ENCODE measurements at regions not wholly inside any gene's neighbourhood (a gene's known extent, or its start where the extent isn't known, plus 50 kb on each side); places are given as distances from the start of the nearest gene placed in this dataset.
A peak's percentile ranks its signal among the peaks of the same experiment; 100 is the strongest.

GRCh38 chr5:8289779-8290178 is 420.8 kb downstream of the MTRR start:
- Mint-ChIP-seq H3K4me1 (no peaks in the 10 kb centered on the region), H3K36me3 (no peaks in the 10 kb centered on the region), H3K4me3 (no peak overlapping the region), H3K27me3 (peaks cover 0 to 4% (median 0%) of the 10 kb centered on the region in 5 donors), H3K9me3 (peaks cover 0 to 26% (median 7%) of the 10 kb centered on the region in 9 donors), H3K27ac (no peak overlapping the region)
- DNase-seq (no peak), ATAC-seq (no peak)
- POLR2A ChIA-PET = no interaction called here

- H3K9me3 Mint-ChIP-seq = peaks cover 0 to 30% (median 7%) of the 10 kb centered on the region in 9 donors
- no peaks in the 10 kb centered on the region for H3K36me3 Mint-ChIP-seq
- POLR2A ChIA-PET = no interaction called here
- DNase-seq (no peak), ATAC-seq (no peak)
- no peak overlapping the region for H3K27ac Mint-ChIP-seq
- no peak overlapping the region for H3K4me3 Mint-ChIP-seq
- H3K27me3 Mint-ChIP-seq = peaks cover 0 to 4% (median 0%) of the 10 kb centered on the region in 5 donors
- no peaks in the 10 kb centered on the region for H3K4me1 Mint-ChIP-seq
Measured at GRCh38 chr5:8290721-8291120, 421.8 kb downstream of the MTRR start.

- DNase-seq (no peak), ATAC-seq (no peak)
- Mint-ChIP-seq H3K27ac (no peak overlapping the region), H3K4me1 (no peaks in the 10 kb centered on the region), H3K36me3 (no peaks in the 10 kb centered on the region), H3K27me3 (peaks cover 0 to 4% (median 0%) of the 10 kb centered on the region in 5 donors), H3K4me3 (no peak overlapping the region), H3K9me3 (peaks cover 0 to 30% (median 7%) of the 10 kb centered on the region in 9 donors)
- POLR2A ChIA-PET = no interaction called here
Measured at GRCh38 chr5:8291641-8292040, 422.7 kb downstream of the MTRR start.

GRCh38 chr5:8295141-8295540 is 426.2 kb downstream of the MTRR start:
- Mint-ChIP-seq H3K27me3 (peaks cover 0 to 3% (median 0%) of the 10 kb centered on the region in 5 donors), H3K4me3 (no peak overlapping the region), H3K36me3 (no peaks in the 10 kb centered on the region), H3K4me1 (no peaks in the 10 kb centered on the region), H3K27ac (peak overlapping the region in 1 of 10 donors; percentile 60), H3K9me3 (peaks cover 0 to 15% (median 4%) of the 10 kb centered on the region in 9 donors)
- DNase-seq (no peak), ATAC-seq (no peak)
- POLR2A ChIA-PET = no interaction called here

- no peak for ATAC-seq
- no peak overlapping the region for H3K27ac Mint-ChIP-seq
Measured at GRCh38 chr5:8299716-8300115, 430.8 kb downstream of the MTRR start.

GRCh38 chr5:8304341-8304740 is 435.4 kb downstream of the MTRR start:
- ATAC-seq (no peak), DNase-seq (no peak)
- Mint-ChIP-seq H3K4me3 (no peak overlapping the region), H3K9me3 (peaks cover 0 to 37% (median 8%) of the 10 kb centered on the region in 9 donors), H3K4me1 (no peaks in the 10 kb centered on the region), H3K36me3 (peaks cover 0 to 6% (median 0%) of the 10 kb centered on the region in 3 donors), H3K27me3 (peaks cover 0 to 8% (median 0%) of the 10 kb centered on the region in 5 donors), H3K27ac (no peak overlapping the region)
- POLR2A ChIA-PET = no interaction called here

More at GRCh38 chr5:8299716-8300115, 430.8 kb downstream of the MTRR start:
- POLR2A ChIA-PET = no interaction called here
- peaks cover 0 to 7% (median 0%) of the 10 kb centered on the region in 5 donors for H3K27me3 Mint-ChIP-seq
- peaks cover 0 to 4% (median 0%) of the 10 kb centered on the region in 3 donors for H3K36me3 Mint-ChIP-seq
- H3K9me3 Mint-ChIP-seq = peaks cover 0 to 13% (median 5%) of the 10 kb centered on the region in 9 donors
- DNase-seq = no peak
- no peaks in the 10 kb centered on the region for H3K4me1 Mint-ChIP-seq
- no peak overlapping the region for H3K4me3 Mint-ChIP-seq

- DNase-seq = no peak
- no peak for ATAC-seq
- H3K36me3 Mint-ChIP-seq = peaks cover 0 to 9% (median 0%) of the 10 kb centered on the region in 3 donors
- no peak overlapping the region for H3K27ac Mint-ChIP-seq
- H3K9me3 Mint-ChIP-seq = peaks cover 4 to 58% (median 19%) of the 10 kb centered on the region in 9 donors
- no peak overlapping the region for H3K4me3 Mint-ChIP-seq
- H3K27me3 Mint-ChIP-seq = peaks cover 0 to 8% (median 0%) of the 10 kb centered on the region in 5 donors
- POLR2A ChIA-PET = no interaction called here
- no peaks in the 10 kb centered on the region for H3K4me1 Mint-ChIP-seq
Measured at GRCh38 chr5:8306288-8306896, 437.4 kb downstream of the MTRR start.

GRCh38 chr5:8314965-8315364 is 446.0 kb downstream of the MTRR start:
- DNase-seq = no peak
- H3K27me3 Mint-ChIP-seq = peaks cover 0 to 2% (median 0%) of the 10 kb centered on the region in 5 donors
- H3K27ac Mint-ChIP-seq = no peak overlapping the region
- no peaks in the 10 kb centered on the region for H3K4me1 Mint-ChIP-seq
- peaks cover 0 to 4% (median 0%) of the 10 kb centered on the region in 3 donors for H3K36me3 Mint-ChIP-seq
- ATAC-seq = no peak
- H3K9me3 Mint-ChIP-seq = peaks cover 2 to 32% (median 10%) of the 10 kb centered on the region in 9 donors
- POLR2A ChIA-PET = no interaction called here
- H3K4me3 Mint-ChIP-seq = no peak overlapping the region

- POLR2A ChIA-PET = no interaction called here
- H3K4me3 Mint-ChIP-seq = no peak overlapping the region
Measured at GRCh38 chr5:8316608-8317280, 447.8 kb downstream of the MTRR start.

GRCh38 chr5:8317335-8317734 is 448.4 kb downstream of the MTRR start:
- Mint-ChIP-seq H3K36me3 (no peaks in the 10 kb centered on the region), H3K27ac (no peak overlapping the region), H3K27me3 (peaks cover 0 to 2% (median 0%) of the 10 kb centered on the region in 5 donors), H3K4me1 (no peaks in the 10 kb centered on the region), H3K4me3 (no peak overlapping the region), H3K9me3 (peaks cover 0 to 18% (median 7%) of the 10 kb centered on the region in 9 donors)
- POLR2A ChIA-PET = no interaction called here
- DNase-seq (no peak), ATAC-seq (no peak)

More at GRCh38 chr5:8316608-8317280, 447.8 kb downstream of the MTRR start:
- no peak for ATAC-seq
- no peaks in the 10 kb centered on the region for H3K4me1 Mint-ChIP-seq
- no peaks in the 10 kb centered on the region for H3K36me3 Mint-ChIP-seq
- H3K27ac Mint-ChIP-seq = no peak overlapping the region
- DNase-seq = no peak
- H3K9me3 Mint-ChIP-seq = peaks cover 0 to 18% (median 7%) of the 10 kb centered on the region in 9 donors
- peaks cover 0 to 2% (median 0%) of the 10 kb centered on the region in 5 donors for H3K27me3 Mint-ChIP-seq

- Mint-ChIP-seq H3K4me1 (no peaks in the 10 kb centered on the region), H3K27me3 (peaks cover 0 to 2% (median 0%) of the 10 kb centered on the region in 5 donors), H3K27ac (no peak overlapping the region), H3K36me3 (no peaks in the 10 kb centered on the region), H3K9me3 (peaks cover 0 to 18% (median 4%) of the 10 kb centered on the region in 9 donors), H3K4me3 (no peak overlapping the region)
- DNase-seq = no peak
- no peak for ATAC-seq
- POLR2A ChIA-PET = no interaction called here
Measured at GRCh38 chr5:8320244-8320643, 451.3 kb downstream of the MTRR start.

- POLR2A ChIA-PET = no interaction called here
- no peak overlapping the region for H3K27ac Mint-ChIP-seq
- no peak overlapping the region for H3K4me3 Mint-ChIP-seq
- DNase-seq = no peak
- no peaks in the 10 kb centered on the region for H3K36me3 Mint-ChIP-seq
- H3K4me1 Mint-ChIP-seq = no peaks in the 10 kb centered on the region
- no peak for ATAC-seq
- H3K9me3 Mint-ChIP-seq = peaks cover 0 to 18% (median 3%) of the 10 kb centered on the region in 9 donors
- peaks cover 0 to 2% (median 0%) of the 10 kb centered on the region in 5 donors for H3K27me3 Mint-ChIP-seq
Measured at GRCh38 chr5:8321272-8321671, 452.3 kb downstream of the MTRR start.

GRCh38 chr5:8322484-8322883 is 453.5 kb downstream of the MTRR start:
- Mint-ChIP-seq H3K4me1 (no peaks in the 10 kb centered on the region), H3K36me3 (no peaks in the 10 kb centered on the region), H3K27me3 (peaks cover 0 to 2% (median 0%) of the 10 kb centered on the region in 5 donors), H3K9me3 (peaks cover 0 to 9% (median 3%) of the 10 kb centered on the region in 9 donors), H3K27ac (no peak overlapping the region), H3K4me3 (no peak overlapping the region)
- POLR2A ChIA-PET = no interaction called here
- no peak for ATAC-seq
- DNase-seq = no peak

All from naive thymus-derived CD8-positive, alpha-beta T cell (primary cell).